HT-29 (cell line): ENCODE measurements at regions not wholly inside any gene's neighbourhood (a gene's known extent, or its start where the extent isn't known, plus 50 kb on each side); places are given as distances from the start of the nearest gene placed in this dataset.
"Not testable (repeated sequence)": the region's sequence is repeated elsewhere in the genome, so short reads cannot be mapped to it uniquely, and the experiment has no call there.

Experiments
- DNase-seq: peaks from one replicate; pipeline ENCODE4 v3.0.0-alpha.2; 2015; ENCODE audit warnings: low spot score

DNA sequence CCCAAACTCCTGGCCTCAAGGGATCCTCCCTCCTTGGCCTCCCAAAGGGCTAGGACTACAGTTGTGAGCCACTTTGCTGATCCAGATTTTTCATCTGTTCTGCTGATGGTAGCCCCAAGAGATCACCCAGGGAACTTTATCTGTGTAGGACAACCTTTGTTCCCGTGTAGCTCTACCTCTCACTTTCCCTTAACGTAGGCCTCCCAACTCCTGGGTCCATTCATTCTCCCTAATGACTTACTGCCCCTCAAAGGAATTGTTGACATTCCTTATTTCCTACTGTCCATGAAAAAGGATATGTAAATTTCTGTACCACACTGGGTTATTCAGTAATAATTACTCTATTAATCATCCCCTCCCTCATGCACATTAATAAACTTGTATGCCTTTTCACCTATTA lies 51.0 kb upstream of the PHF24 start:
- no peak for DNase-seq

DNA sequence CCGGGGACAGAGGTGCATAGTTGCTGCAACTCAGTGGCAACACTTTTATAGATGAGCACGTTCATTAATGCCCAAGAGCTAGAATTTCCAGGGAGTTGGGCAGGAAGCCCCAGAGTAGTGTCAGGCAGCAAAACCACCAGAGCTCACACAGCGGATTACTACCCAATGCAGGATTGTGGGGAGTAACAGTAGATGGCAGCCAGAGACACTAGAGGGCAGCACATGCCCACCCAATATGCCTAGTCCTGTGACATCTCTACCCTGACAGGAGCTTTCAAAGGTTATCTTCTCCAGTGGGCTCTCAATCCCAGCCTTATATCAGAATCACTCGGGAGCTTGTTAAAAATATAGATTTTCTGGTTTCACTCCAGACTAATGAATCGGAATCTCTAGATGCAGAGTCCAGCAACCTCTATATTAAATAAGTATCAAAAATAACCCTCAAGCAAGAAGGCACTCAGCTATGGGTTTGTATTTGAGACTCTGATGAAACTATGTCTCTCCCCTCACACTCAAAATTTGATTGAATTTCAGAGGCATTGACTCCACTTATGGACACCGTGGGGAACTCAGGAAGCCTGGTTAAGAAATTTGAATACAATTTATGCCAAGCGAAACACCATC lies 58.4 kb upstream of the PHF24 start:
- peak; percentile 84 for DNase-seq

DNA sequence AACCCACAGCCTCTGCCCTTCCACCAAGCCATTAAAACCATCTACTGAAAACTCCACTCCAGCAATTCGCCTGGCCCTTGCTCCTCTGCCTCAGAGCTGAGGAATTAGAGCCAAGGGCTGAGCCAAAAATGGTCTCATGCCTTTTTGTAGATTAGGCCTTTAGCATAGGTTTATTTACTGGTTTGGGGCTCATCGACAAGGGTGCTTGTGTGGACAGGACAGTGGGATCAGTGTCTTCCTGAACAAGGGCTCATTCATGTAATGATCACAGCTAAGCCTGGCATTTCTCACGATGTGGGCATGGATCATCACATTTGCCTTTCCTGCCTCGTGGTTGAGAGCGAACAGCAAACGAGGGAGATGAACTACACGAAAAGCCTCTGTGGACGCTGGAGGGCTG lies 59.2 kb upstream of the PHF24 start:
- no peak for DNase-seq

DNA sequence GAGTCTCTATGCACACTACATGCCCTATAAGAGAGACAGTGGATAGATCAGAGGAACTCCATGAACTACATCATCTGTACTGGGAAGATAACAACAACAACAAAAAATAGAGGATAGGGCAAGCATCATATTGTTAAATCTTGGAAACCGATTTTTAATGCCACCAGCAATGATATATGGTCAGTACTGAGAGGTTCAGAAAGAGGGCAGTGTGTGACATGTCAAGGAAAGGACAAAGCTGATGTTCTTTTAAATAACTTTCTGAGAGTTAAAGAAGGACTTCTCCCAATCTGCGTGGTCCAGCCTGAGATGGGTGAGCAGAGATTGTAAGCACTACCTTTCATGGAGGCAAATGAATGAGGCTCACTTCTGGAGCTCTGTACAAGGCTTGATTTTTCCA lies 62.0 kb upstream of the PHF24 start:
- DNase-seq, result no peak

DNA sequence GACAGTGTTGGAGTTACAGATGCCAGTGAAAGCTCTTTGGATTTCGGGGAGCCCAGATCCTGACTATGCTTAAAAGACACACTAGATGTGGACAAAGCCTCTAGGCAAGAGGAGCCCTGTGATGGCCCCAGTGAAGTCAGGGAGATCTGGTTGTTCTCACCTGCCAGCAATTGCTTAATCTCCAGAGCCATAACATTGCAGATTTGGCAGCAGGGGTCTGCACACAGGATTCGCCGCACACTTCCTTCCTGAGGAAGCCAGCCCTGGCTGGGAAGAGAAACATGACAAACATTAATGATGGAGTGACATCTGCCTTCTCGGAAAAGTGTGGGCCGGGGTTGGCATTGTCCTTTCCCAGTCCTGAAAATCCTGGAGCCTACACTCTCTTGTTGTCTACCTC lies 65.2 kb upstream of the PHF24 start:
- no peak for DNase-seq

DNA sequence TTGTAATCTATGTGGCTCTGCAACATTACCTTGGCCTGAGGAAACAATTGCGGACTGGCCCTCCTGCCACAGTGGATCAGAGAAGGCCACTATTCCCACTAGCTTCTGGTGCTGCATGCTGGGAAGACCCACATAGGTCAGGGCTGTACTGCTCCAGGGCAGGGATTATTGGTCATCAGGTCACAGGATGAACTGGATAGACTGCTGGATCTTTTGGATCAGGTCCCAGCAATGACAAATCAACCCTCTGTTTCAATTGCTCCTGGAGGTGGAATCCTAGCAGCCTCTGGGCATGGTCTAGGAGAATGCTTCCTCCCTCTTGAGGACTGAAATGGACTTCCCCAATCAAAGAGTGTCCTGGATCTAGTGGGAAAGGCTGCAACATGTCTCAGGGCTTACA lies 66.7 kb upstream of the PHF24 start:
- DNase-seq, result no peak

DNA sequence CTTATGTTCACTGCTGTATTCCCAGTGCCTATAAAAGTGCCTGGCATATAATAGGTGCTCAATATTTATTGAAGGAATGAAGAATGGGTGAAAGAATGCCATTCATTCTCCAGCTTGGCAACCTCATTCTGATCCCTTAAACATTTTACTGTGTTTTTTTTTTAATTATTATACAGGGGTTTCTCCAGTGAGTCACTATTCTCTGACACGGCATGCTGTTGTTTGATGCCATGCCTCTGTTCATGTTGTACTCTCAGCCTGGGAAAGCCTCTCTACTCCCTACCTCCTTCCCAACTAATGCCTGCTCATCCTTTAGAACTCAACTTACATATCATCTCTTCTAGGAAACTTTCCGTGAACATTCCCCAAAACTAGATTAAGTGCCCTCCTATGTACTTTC lies 70.2 kb upstream of the PHF24 start:
- DNase-seq, result no peak

DNA sequence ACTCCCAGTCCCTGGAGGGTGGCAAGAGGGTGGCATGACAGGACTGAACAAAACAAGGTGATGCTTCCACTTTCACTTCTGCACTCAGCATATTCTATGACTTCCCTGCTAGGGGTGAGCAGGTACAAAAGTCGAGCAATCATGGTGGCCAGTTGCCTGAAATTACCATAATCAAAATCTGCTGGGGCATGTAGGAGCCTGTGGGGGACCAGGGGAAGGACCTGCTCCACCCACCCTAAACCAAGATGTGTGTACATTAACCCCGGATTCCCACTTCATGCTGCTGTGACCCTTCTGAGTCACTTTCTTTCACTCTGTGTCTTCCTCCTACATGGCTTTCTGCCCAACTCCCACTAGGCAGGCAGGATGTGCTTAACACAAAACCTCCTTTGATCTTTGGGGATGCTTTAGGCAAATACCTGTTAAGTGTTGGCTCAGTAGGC lies 73.3 kb upstream of the PHF24 start:
- DNase-seq, result no peak

DNA sequence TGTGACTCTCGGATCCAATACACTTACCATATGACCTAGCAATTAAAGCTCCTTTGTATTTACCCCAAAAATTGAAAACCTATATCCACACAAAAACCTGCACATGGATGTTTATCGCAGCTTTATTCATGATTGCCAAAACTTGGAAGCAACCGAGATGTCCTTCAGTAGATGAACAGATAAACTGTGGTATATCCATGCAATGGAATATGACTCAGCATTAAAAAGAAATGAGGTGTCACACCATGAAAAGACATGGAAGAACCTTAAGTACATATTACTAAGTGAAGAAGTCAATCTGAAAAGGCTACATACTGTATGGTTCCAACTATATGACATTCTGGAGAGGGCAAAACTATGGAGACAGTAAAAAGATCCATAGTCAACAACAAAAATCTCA lies 82.0 kb upstream of the PHF24 start:
- no peak for DNase-seq

DNA sequence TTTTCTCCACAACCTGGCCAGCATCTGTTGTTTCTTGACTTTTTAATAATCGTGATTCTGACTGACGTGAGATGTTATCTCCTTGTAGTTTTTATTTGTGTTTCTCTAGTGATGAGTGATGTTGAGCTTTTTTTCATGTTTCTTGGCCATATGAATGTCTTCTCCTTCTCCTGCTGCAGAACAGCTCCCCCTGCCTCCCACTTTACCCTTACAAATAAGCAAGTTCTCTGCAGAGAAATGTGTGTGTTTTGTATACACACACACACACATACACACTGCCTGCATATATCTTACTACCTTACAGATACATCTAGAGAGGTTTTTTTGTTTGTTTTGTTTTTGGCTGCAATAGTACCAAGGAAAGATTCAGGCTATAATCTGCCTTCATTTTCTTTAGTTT lies 88.7 kb upstream of the PHF24 start:
- peak; percentile 35 for DNase-seq

DNA sequence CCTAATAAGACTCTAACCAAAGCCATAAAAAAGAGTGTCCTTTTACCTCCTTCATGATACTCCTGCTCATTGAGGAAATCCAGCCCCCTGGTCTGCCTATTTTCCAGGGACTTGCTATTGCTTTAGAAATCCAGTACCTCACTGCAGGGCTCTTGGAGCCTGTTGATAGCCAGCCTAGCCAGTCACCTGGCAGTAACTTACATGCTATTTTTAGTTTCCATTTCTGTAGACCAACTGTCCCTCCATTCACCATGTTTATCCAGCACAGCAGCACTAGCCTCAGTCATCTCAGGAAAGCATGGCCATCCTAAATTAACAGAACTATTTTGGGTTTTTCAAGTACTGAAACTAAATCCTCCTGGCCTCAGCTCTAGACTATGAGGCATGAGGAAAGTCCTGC lies 91.5 kb upstream of the PHF24 start:
- DNase-seq, result no peak

DNA sequence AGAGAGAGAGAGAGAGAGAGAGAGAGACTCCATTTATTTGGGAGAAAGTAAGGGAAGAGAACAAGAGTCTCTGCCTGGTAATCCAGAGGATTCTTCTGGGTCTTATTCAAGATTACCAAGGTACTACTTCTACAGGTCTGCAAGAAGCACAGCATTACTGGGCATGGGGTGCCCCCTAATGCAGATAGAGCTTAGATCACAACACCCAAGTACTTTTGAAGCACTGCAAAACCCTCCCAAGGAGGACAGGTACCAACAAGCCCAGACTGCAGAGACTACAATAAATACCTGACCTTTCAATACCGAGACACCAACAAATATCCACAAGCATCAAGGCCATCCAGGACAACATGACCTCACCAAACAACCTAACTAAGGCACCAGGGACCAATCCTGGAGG lies 94.7 kb upstream of the PHF24 start:
- DNase-seq, result no peak

DNA sequence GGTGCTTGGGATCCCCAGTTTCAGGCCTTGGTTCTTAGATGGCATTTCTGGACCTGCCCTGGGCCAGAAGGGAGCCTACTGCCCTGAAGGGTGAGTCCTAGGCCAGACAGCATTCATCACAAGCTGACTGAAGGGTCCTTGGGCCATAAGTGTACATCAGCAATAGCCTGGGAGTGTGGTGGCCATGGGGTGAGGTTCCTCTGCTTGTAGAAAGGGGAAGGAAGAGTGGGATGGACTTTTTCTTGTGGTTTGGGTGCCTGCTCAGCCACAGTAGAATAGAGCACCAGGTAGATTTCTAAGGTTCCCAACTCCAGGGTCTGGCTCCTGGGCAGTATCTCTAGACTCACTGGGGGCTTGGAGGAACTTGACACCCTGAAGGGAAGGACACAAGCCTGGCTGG lies 95.2 kb upstream of the PHF24 start:
- DNase-seq, result no peak

DNA sequence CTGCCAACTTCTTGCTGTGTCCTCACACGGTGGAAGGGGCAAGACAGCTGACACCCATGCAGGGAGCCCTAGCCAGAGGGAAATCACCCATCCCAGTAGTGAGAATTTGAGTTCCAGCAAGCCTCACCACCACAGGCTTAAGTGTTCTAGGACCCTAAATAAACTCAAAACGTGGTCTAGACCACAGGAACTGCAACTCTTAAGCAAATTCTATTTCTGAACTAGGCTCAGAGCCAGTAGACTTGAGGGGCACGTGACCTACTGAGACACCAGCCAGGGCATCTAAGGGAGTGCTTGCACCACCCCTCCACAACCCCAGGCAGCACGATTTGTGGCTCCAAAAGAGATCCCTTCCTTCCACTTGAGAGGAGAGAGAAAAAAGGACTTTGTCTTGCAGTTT lies 96.0 kb upstream of the PHF24 start:
- no peak for DNase-seq

DNA sequence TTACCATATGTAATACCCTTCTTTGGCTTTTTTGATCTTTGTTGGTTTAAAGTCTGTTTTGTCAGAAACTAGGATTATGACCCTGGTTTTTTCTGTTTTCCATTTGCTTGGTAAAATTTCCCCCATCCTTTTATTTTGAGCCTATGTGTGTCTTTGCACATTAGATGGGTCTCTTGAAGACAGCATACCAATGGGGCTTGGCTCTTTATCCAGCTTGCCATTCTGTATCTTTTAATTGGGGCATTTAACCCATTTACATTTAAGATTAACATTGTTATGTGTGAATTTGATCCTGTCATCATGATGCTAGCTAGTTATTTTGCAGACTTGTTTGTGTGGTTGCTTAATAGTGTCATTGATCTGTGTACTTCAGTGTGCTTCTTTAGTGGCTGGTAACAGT lies 103.1 kb upstream of the PHF24 start:
- DNase-seq, result not testable (repeated sequence)

DNA sequence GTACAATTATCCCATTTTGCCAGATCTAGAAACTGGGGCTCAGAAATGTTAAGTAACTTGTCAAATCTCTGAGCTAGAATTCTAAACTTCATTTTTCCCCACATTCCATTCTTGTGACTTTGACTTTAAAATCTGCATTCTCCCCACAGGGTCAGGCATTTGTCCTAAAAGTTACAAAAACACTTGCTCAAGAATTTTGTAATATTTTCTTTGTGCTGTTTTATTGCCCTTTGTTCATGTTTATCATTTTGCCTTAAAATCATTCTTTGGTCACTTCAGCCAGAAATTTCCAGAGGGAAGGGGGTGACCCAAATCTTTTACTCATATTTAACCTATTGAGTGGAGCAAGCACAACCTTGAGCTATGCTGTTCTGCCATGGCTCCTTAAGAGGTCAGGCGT lies 120.1 kb upstream of the CCL21 start:
- no peak for DNase-seq

DNA sequence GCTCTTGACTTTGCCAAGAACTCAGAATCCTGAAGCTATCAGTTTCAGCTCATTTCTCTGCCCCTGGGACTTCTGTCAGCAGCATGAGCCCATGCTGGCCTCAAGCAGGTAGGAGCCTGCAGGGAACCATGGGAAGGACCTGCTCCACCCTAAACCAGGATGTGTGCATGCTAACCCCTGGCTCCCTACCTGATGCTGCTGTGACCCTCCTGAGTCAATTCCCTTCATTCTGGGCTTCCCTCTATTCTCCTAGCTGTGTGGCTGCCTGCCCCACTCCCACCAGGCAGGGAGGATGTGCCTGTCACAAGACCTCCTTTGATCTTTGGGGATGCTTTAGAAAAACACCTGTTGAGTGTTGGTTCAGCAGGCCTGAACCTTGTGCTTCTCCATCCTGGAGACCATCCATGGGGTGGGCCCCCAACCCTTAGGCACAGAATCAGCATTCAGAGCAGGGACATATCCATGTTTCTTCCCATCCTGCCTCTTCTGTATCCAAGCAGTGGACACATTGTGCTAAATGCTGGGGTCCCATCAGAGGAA lies 117.1 kb upstream of the CCL21 start:
- no peak for DNase-seq

DNA sequence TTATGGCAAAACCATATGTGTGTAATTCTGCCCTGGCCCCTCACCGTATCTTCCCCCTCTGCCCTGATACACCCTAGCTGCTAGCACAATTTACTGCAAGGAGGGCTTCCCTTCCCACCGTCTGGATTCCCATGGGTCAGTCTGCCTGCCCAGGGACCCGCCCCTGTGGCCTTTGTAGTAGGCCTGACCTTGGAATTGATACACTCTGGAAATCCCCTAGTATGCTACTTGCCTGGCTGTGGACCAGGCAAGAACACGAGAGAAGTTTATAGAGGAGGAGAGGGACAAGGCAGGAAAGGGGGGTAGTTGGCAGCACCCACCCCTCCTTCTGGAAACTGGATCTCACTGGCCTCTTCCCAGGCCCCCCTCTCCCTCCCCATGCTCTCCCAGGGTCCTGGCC lies 115.8 kb upstream of the CCL21 start:
- no peak for DNase-seq

DNA sequence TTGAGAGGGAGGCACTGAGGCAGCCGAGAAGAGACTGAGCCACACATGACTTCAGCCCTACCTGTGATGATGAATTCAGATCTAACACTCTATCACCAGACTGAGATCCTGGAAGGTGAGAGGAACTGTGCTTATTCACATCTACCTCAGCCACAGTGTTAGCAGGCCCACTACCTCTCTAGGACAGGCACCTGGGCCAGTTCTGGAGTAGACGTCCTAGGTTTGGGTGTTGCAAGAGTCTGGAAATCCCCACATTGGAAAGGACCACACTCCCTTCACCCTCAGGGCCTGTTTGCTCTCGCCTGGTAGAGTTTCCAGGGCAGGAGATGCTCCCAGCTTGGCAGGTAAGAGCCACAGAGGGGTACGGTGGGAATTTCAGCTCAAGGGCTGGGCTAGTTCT lies 113.8 kb upstream of the CCL21 start:
- DNase-seq, result no peak

DNA sequence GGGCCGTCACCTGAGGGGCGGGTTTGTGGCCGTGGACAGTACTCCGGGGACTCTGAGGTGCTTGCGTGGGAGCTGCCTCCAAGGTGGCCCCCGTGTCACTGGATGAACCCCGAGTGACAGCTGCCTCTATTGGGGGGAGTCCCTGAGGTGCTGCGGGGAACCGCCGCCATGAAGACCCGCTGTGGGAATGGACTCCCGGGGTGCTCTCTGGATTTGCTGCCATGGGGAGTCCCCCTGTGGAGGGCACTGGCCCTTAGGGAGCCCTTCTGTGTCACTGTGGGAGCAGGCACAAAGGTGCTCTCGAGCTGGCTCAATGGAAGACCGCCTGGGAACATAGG lies 100.2 kb upstream of the CCL21 start:
- DNase-seq, result no peak

DNA sequence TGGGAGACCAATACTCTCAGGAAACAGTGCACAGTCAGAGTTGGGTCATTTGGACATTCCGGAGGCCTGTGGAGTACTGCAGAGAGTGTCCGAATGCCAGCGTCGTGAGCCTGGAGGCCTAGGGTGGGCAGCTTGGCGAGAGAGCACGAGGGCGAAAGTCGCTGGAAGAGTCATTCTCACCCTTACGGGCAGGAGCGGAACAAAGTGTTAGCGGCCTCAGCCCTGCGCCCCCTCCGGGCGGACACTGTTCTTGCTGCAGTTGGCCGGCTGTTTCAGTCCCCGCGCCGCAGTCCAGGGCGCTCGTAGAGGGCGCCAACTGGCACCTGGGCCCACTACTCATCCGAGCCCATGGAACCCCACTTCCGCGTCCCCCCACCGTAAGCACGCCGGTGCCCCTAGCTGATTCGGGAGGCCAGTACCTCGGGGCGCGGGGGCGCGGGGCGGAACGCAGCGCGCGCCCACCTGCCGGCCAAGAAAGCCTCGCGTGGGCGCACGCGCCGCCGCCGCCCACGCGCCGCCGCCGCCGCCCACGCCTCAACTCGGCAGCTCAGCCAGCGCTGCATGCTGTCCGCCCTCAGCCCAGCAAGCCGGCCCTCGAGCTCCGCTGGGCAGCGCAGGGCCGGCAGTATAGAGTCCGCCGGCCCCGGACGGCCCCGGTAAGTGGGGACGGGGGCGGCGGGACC lies 99.7 kb upstream of the CCL21 start:
- no peak for DNase-seq

DNA sequence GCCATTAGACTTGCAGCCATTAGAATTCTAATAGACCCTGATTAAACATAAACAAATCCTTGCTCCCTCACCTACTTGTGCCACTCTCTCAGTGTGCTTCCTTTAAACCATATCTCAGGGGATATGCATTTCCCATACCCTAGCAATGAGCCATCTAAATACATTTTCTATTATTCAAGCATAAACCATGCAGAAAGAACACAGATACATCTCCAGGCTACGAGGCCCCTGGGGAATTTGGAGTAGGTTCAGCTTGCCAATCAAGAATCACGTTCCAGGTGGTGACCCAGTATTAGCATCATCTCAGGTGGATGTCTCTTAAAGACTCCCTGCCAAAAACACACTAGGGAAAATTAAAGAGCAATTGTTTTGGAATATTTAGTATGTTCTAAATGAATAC lies 93.0 kb upstream of the CCL21 start:
- DNase-seq, result no peak

DNA sequence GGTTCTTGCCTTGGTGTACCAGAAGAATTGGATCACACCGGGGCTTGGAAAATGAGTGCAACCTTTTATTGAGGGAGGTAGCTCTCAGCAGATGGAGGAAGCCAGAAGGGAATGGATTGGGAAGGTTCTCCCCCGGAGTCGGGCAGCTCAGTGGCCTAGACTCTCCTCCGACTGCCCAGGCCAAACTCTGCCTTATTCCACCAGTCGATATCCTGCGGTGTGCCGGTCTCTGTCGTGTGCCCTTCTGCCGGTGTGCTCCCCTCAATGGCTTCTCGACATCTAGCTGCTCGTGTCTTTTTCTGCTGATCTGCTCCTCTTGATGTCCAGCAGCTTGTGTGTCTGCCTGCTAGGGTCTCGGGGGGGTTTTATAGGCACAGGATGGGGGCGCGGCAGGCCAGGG lies 87.4 kb upstream of the CCL21 start:
- no peak for DNase-seq

DNA sequence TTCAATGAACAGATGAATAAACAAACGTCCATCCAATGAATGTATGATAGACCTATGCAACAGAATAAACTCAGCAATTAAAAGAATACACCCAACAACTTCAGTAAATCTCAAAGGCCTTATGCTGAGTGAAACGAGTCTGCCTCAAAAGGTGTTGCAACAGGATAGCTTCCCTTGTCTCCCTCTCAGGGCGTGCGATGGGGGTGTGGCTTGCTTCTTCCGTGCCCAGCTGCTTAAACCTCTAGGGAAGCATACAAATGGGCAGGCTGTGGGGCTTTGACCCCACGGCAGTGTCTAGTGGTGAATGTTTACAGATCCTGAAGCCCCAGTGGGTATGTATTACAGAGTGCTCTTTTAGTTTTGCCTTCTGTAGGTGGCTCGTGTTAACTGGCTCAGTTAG lies 87.0 kb upstream of the CCL21 start:
- DNase-seq, result no peak
